NCI-H2196 (cell line): ENCODE measurements at regions not wholly inside any gene's neighbourhood (a gene's known extent, or its start where the extent isn't known, plus 50 kb on each side); places are given as distances from the start of the nearest gene placed in this dataset.
A peak's percentile ranks its signal among the peaks of the same experiment; 100 is the strongest.

Experiments used
- DNase-seq: peaks from one replicate; lab custom pipeline; 2025; ENCODE audit not compliant: unreplicated experiment; lab: John Stamatoyannopoulos, UW

DNA sequence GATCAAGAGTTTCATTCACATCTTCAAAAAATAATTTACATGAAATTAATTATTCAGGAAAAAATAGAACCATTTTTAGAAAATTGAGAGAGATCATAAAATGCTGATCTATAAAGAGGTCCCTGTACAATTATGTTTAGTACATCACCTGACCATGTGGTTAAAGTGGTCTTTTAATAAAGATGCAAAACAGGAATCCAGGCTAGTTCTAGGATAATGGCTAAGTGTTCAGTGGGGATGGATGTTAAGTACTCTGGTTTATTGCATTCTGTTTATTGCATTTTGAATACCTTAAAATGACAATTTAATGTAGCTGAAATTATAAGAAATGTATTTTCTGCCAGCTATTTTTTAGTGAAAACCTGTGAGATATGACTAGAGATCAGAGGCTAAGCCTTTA, 72.0 kb upstream of the SMC2 start:
- no peak for DNase-seq

GRCh38 chr9:104025104-104025503, 69.0 kb upstream of the SMC2 start:
- DNase-seq = no peak

GRCh38 chr9:104025945-104026344, 68.2 kb upstream of the SMC2 start:
- no peak for DNase-seq

DNA sequence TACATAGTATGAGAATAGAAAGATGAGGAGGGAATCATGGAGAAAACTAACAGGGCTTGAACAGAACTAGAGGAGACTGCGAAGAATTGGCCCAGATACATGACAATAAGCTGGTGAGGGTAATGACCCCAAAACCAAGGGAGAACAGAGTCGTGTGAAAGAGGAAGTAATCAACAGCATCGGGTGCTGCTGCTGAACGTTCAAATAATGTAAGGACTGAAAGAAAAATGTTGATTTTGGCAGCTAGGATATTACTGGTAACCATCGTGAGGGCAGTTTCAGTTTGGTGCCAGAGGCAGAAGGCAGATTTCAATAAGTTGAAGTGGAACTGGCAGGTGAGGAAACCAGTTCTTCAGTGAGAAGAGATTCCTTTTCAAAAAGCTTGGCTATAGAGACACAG, 66.8 kb upstream of the SMC2 start:
- DNase-seq = peak; percentile 30

DNA sequence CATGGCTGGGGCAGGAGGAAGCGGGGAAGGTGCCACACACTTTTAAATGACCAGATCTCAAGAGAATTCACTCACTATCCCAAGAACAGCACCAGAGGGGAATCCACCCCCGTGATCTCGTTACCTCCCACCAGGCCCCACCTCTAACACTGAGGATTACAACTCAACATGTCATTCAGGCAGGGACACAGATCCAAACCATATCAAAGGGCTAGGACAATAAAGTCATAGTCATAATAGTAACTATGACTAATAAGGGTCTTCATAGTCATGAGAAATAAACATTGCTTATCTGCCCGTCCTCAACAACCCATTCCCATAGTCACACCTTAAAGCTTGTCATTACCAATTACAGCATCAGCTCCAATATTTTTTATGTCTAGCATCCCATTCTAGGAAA, 65.3 kb upstream of the SMC2 start:
- DNase-seq = no peak
